Ishikawa (cell line): ENCODE measurements at regions not wholly inside any gene's neighbourhood (a gene's known extent, or its start where the extent isn't known, plus 50 kb on each side); places are given as distances from the start of the nearest gene placed in this dataset.

Experiments
- CEBPB ChIP-seq: IDR thresholded peaks from 2 replicates; pipeline ENCODE4 v1.6.1; 2012
- CREB1 ChIP-seq: IDR thresholded peaks from 2 replicates; pipeline ENCODE4 v1.6.1; 2012; ENCODE audit warnings: low read depth
- EGR1 ChIP-seq: IDR thresholded peaks from 2 replicates; pipeline ENCODE4 v1.6.1; 2012
- EP300 ChIP-seq: IDR thresholded peaks from 2 replicates; pipeline ENCODE4 v1.6.1; 2012; ENCODE audit warnings: borderline replicate concordance
- FOXM1 ChIP-seq: IDR thresholded peaks from 2 replicates; pipeline ENCODE4 v1.6.1; 2012; ENCODE audit warnings: low read depth, borderline replicate concordance
- MAX ChIP-seq: IDR thresholded peaks from 2 replicates; pipeline ENCODE4 v1.6.1; 2012
- NFIC ChIP-seq: IDR thresholded peaks from 2 replicates; pipeline ENCODE4 v1.6.1; 2012
- RAD21 ChIP-seq: IDR thresholded peaks from 2 replicates; pipeline ENCODE4 v1.6.1; 2012; ENCODE audit warnings: low read depth
- REST ChIP-seq: IDR thresholded peaks from 2 replicates; pipeline ENCODE4 v1.6.1; 2012; ENCODE audit warnings: low read depth, mild to moderate bottlenecking
- TAF1 ChIP-seq: IDR thresholded peaks from 2 replicates; pipeline ENCODE4 v1.6.1; 2012; ENCODE audit warnings: low read depth, mild to moderate bottlenecking
- TCF12 ChIP-seq: IDR thresholded peaks from 2 replicates; pipeline ENCODE4 v1.6.1; 2012; ENCODE audit warnings: low read depth
- TEAD4 ChIP-seq: IDR thresholded peaks from 2 replicates; pipeline ENCODE4 v1.6.1; 2012
- USF1 ChIP-seq: IDR thresholded peaks from 2 replicates; pipeline ENCODE4 v1.6.1; 2012
- YY1 ChIP-seq: IDR thresholded peaks from 2 replicates; pipeline ENCODE4 v1.6.1; 2012; ENCODE audit warnings: low read depth
- ZBTB7A ChIP-seq: IDR thresholded peaks from 2 replicates; pipeline ENCODE4 v1.6.1; 2012; ENCODE audit warnings: low read depth

- TF ChIP-seq REST, result no peak
- no peak for TF ChIP-seq TAF1
- no peak for TF ChIP-seq CEBPB
- no peak for TF ChIP-seq FOXM1
- no peak for TF ChIP-seq CREB1
- no peak for TF ChIP-seq EGR1
- TF ChIP-seq MAX, result no peak
- TF ChIP-seq TCF12, result no peak
- TF ChIP-seq USF1, result no peak
- TF ChIP-seq NFIC, result no peak
- TF ChIP-seq RAD21, result no peak
- no peak for TF ChIP-seq EP300
- TF ChIP-seq ZBTB7A, result no peak
- TF ChIP-seq YY1, result no peak
- no peak for TF ChIP-seq TEAD4
Observed at GRCh38 chr7:69457595-69458504, 140.4 kb upstream of the AUTS2 start.

GRCh38 chr7:69464035-69464434, 134.2 kb upstream of the AUTS2 start:
- no peak for TF ChIP-seq TAF1
- TF ChIP-seq YY1, result no peak
- TF ChIP-seq TEAD4, result no peak
- no peak for TF ChIP-seq MAX
- no peak for TF ChIP-seq RAD21
- no peak for TF ChIP-seq EP300
- no peak for TF ChIP-seq EGR1
- TF ChIP-seq CEBPB, result no peak
- TF ChIP-seq ZBTB7A, result no peak
- no peak for TF ChIP-seq TCF12
- TF ChIP-seq NFIC, result no peak
- TF ChIP-seq FOXM1, result no peak
- TF ChIP-seq REST, result no peak
- TF ChIP-seq CREB1, result no peak
- no peak for TF ChIP-seq USF1

- no peak for TF ChIP-seq EP300
- no peak for TF ChIP-seq ZBTB7A
- TF ChIP-seq FOXM1, result no peak
- TF ChIP-seq NFIC, result no peak
- no peak for TF ChIP-seq MAX
- TF ChIP-seq TEAD4, result no peak
- no peak for TF ChIP-seq CREB1
- TF ChIP-seq YY1, result no peak
- no peak for TF ChIP-seq USF1
- TF ChIP-seq REST, result no peak
- no peak for TF ChIP-seq CEBPB
- TF ChIP-seq RAD21, result no peak
- no peak for TF ChIP-seq TAF1
- TF ChIP-seq EGR1, result no peak
- no peak for TF ChIP-seq TCF12
Observed at GRCh38 chr7:69465262-69465661, 133.0 kb upstream of the AUTS2 start.
